Hematopoietic multipotent progenitor cell treated with erythropoietin and hydrocortisone succinate and interleukin-3 and kit ligand, for 6 days (in vitro differentiated cells): ENCODE measurements at regions not wholly inside any gene's neighbourhood (a gene's known extent, or its start where the extent isn't known, plus 50 kb on each side); places are given as distances from the start of the nearest gene placed in this dataset.

Experiments
- DNase-seq: peaks from one replicate; pipeline ENCODE4 v3.0.0-alpha.2; 2015

GRCh38 chr18:29307982-29308381, 1131.1 kb upstream of the CDH2 start:
- DNase-seq: no peak

- no peak for DNase-seq
These were observed 1130.3 kb upstream of the CDH2 start for GRCh38 chr18:29307231-29307630.

GRCh38 chr18:29305516-29305915, 1128.6 kb upstream of the CDH2 start:
- DNase-seq: no peak

GRCh38 chr18:29301048-29301447, 1124.1 kb upstream of the CDH2 start:
- DNase-seq: no peak

- no peak for DNase-seq
These were observed 1108.5 kb upstream of the CDH2 start for GRCh38 chr18:29285471-29285870.

- DNase-seq: no peak
These were observed 1094.6 kb upstream of the CDH2 start for GRCh38 chr18:29271501-29271900.

GRCh38 chr18:29259838-29260237, 1082.9 kb upstream of the CDH2 start:
- DNase-seq: no peak

GRCh38 chr18:29254123-29254522, 1077.2 kb upstream of the CDH2 start:
- DNase-seq: no peak

GRCh38 chr18:29251681-29252080, 1074.8 kb upstream of the CDH2 start:
- peak; percentile 4 for DNase-seq

GRCh38 chr18:29250843-29251242, 1073.9 kb upstream of the CDH2 start:
- DNase-seq: no peak

- peak; percentile 33 for DNase-seq
These were observed 1073.3 kb upstream of the CDH2 start for GRCh38 chr18:29250259-29250658.

- DNase-seq: no peak
These were observed 1071.9 kb upstream of the CDH2 start for GRCh38 chr18:29248805-29249204.

- DNase-seq: no peak
These were observed 1064.3 kb upstream of the CDH2 start for GRCh38 chr18:29241199-29241598.

- no peak for DNase-seq
These were observed 1057.8 kb upstream of the CDH2 start for GRCh38 chr18:29234751-29235150.

- no peak for DNase-seq
These were observed 1049.3 kb upstream of the CDH2 start for GRCh38 chr18:29226213-29226612.

GRCh38 chr18:29225351-29225750, 1048.4 kb upstream of the CDH2 start:
- DNase-seq: no peak

GRCh38 chr18:29218091-29218490, 1041.2 kb upstream of the CDH2 start:
- no peak for DNase-seq

- DNase-seq: no peak
These were observed 1040.4 kb upstream of the CDH2 start for GRCh38 chr18:29217124-29217915.

GRCh38 chr18:29198834-29199233, 1021.9 kb upstream of the CDH2 start:
- DNase-seq: no peak

- no peak for DNase-seq
These were observed 1019.4 kb upstream of the CDH2 start for GRCh38 chr18:29196307-29196706.

GRCh38 chr18:29191263-29191662, 1014.3 kb upstream of the CDH2 start:
- peak; percentile 13 for DNase-seq

GRCh38 chr18:29188760-29189159, 1011.8 kb upstream of the CDH2 start:
- no peak for DNase-seq

- no peak for DNase-seq
These were observed 1008.9 kb upstream of the CDH2 start for GRCh38 chr18:29185801-29186200.

GRCh38 chr18:29184654-29185053, 1007.7 kb upstream of the CDH2 start:
- DNase-seq: no peak
